ENCODE measurements at regions not wholly inside any gene's neighbourhood (a gene's known extent, or its start where the extent isn't known, plus 50 kb on each side); places are given as distances from the start of the nearest gene placed in this dataset.
"Not testable (repeated sequence)": the region's sequence is repeated elsewhere in the genome, so short reads cannot be mapped to it uniquely, and the experiment has no call there.

DNA sequence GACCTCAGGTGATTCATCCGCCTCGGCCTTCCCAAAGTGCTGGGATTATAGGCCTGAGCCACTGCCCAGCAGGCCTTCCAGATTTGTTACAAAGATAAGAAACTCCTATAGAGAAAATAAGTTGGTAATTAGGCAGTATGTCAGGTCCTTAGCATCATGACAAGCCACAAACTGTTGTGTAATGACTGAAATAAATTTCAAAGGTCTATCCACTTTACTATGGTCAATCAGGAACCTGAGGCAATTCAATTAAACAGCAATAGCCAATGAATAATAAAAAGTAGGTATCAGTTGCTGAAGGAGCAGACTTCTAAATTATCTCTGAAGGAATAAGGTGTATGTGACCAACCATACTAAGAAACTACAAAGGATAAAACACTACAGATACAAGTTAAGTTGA is 62.4 kb upstream of the ATIC start:
- Histone ChIP-seq H3F3A (replicated peaks; ENCODE audit: low read depth) (no peaks in the 10 kb centered on the region), H3K36me3 (ENCODE audit: insufficient read depth) (no peaks in the 10 kb centered on the region), H3K9me2 (ENCODE audit: insufficient read depth) (peaks cover 5% of the 10 kb centered on the region; the same call in 1 of the 2 replicates), H3K4me2 (no peak overlapping the region), H3K4me1 (ENCODE audit: insufficient read depth) (no peaks in the 10 kb centered on the region), H3K27ac (ENCODE audit: low read depth) (no peak overlapping the region), H3K79me2 (replicated peaks; ENCODE audit: insufficient read depth) (no peaks in the 10 kb centered on the region), H4K20me1 (replicated peaks; ENCODE audit: insufficient read depth) (no peaks in the 10 kb centered on the region), H3K27me3 (ENCODE audit: insufficient read depth) (no peaks in the 10 kb centered on the region), H2AFZ (no peak overlapping the region), H3K4me3 (no peak overlapping the region)
- no peak overlapping the region for H3K27ac Mint-ChIP-seq
- no peak for DNase-seq (ENCODE audit: low spot score)
- H3K4me1 Mint-ChIP-seq = no peaks in the 10 kb centered on the region
- TF ChIP-seq STAT1 (IDR thresholded peaks at IDR 0.05; ENCODE audit: unreplicated experiment) = no peak
- ATAC-seq = no peak
- peaks cover 49% of the 10 kb centered on the region for H3K9me3 Mint-ChIP-seq
- H3K4me3 Mint-ChIP-seq = no peak overlapping the region
- peaks cover 22% of the 10 kb centered on the region for H3K36me3 Mint-ChIP-seq (ENCODE audit: low read depth)
- peaks cover 4% of the 10 kb centered on the region for H3K27me3 Mint-ChIP-seq (ENCODE audit: insufficient read depth, low read depth, poor library complexity)

DNA sequence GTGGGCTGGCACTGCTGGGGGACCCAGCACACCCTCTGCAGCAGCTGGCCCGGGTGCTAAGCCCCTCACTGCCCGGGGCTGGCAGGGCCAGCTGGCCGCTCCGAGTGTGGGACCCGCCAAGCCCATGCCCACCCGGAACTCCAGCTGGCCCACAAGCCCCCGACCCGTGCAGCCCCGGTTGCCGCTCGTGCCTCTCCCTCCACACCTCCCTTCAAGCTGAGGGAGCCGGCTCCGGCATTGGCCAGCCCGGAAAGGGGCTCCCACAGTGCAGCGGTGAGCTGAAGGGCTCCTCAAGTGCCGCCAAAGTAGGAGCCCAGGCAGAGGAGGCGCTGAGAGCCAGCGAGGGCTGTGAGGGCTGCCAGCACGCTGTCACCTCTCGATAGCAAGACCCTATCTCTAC is 65.9 kb upstream of the ATIC start:
- not testable (repeated sequence) for H4K20me1 ChIP-seq (replicated peaks; ENCODE audit: insufficient read depth); H3K4me2 ChIP-seq; H3K9me2 ChIP-seq (ENCODE audit: insufficient read depth); H3K27ac Mint-ChIP-seq; H3K4me3 Mint-ChIP-seq; H3K4me1 Mint-ChIP-seq; ATAC-seq; H3K4me1 ChIP-seq (ENCODE audit: insufficient read depth); H3K36me3 ChIP-seq (ENCODE audit: insufficient read depth); H3K27me3 ChIP-seq (ENCODE audit: insufficient read depth); H3K27me3 Mint-ChIP-seq (ENCODE audit: insufficient read depth, low read depth, poor library complexity); H3F3A ChIP-seq (replicated peaks; ENCODE audit: low read depth); DNase-seq (ENCODE audit: low spot score); H3K79me2 ChIP-seq (replicated peaks; ENCODE audit: insufficient read depth); H3K4me3 ChIP-seq; H3K27ac ChIP-seq (ENCODE audit: low read depth); H2AFZ ChIP-seq
- Mint-ChIP-seq H3K36me3 (ENCODE audit: low read depth) (peaks cover 12% of the 10 kb centered on the region), H3K9me3 (peaks cover 22% of the 10 kb centered on the region)

DNA sequence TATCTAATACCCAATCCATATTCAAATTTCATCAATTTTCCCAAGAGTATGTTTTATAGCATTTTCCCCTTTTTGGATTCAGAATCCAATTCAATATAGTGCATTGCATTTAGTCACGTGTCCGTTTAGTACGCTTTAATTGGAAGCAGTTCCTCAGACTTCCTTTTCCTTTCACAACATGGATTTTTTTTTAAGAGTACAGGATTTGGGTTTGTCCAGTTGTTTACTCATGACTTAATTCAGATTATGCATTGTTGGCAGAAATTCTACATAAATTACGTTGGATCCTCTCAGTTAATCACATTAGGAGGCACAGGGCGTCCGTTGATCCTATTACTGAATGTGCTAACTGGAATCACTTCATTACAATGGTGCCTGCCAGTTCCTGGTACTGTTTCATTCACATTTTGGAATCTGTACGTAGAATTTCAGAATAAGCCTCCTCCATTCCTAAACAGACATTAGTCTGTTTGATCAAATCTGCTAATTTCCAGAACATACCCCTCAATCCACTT is 70.0 kb upstream of the ATIC start:
- Histone ChIP-seq H3K4me2 (no peak overlapping the region), H3K27me3 (ENCODE audit: insufficient read depth) (no peaks in the 10 kb centered on the region), H3K9me2 (ENCODE audit: insufficient read depth) (no peaks in the 10 kb centered on the region), H3F3A (replicated peaks; ENCODE audit: low read depth) (no peaks in the 10 kb centered on the region), H3K4me1 (ENCODE audit: insufficient read depth) (no peaks in the 10 kb centered on the region), H3K36me3 (ENCODE audit: insufficient read depth) (no peaks in the 10 kb centered on the region), H3K79me2 (replicated peaks; ENCODE audit: insufficient read depth) (no peaks in the 10 kb centered on the region), H2AFZ (peak overlapping the region; percentile 23; the same call in 1 of the 2 replicates), H3K4me3 (no peak overlapping the region), H4K20me1 (replicated peaks; ENCODE audit: insufficient read depth) (no peaks in the 10 kb centered on the region), H3K27ac (ENCODE audit: low read depth) (no peak overlapping the region)
- no peak overlapping the region for H3K4me3 Mint-ChIP-seq
- ATAC-seq (no peak), DNase-seq (ENCODE audit: low spot score) (no peak)
- H3K36me3 Mint-ChIP-seq (ENCODE audit: low read depth) = peaks cover 12% of the 10 kb centered on the region
- no peaks in the 10 kb centered on the region for H3K4me1 Mint-ChIP-seq
- no peak for TF ChIP-seq EZH2phosphoT487 (IDR thresholded peaks at IDR 0.05; ENCODE audit: unreplicated experiment)
- TF ChIP-seq NANOG (IDR thresholded peaks at IDR 0.05; ENCODE audit: borderline replicate concordance) = no peak
- TF ChIP-seq, protein P1, sequence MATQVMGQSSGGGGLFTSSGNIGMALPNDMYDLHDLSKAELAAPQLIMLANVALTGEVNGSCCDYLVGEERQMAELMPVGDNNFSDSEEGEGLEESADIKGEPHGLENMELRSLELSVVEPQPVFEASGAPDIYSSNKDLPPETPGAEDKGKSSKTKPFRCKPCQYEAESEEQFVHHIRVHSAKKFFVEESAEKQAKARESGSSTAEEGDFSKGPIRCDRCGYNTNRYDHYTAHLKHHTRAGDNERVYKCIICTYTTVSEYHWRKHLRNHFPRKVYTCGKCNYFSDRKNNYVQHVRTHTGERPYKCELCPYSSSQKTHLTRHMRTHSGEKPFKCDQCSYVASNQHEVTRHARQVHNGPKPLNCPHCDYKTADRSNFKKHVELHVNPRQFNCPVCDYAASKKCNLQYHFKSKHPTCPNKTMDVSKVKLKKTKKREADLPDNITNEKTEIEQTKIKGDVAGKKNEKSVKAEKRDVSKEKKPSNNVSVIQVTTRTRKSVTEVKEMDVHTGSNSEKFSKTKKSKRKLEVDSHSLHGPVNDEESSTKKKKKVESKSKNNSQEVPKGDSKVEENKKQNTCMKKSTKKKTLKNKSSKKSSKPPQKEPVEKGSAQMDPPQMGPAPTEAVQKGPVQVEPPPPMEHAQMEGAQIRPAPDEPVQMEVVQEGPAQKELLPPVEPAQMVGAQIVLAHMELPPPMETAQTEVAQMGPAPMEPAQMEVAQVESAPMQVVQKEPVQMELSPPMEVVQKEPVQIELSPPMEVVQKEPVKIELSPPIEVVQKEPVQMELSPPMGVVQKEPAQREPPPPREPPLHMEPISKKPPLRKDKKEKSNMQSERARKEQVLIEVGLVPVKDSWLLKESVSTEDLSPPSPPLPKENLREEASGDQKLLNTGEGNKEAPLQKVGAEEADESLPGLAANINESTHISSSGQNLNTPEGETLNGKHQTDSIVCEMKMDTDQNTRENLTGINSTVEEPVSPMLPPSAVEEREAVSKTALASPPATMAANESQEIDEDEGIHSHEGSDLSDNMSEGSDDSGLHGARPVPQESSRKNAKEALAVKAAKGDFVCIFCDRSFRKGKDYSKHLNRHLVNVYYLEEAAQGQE (IDR thresholded peaks at IDR 0.05; ENCODE audit: unreplicated experiment) = no peak
- TF ChIP-seq, protein P2, sequence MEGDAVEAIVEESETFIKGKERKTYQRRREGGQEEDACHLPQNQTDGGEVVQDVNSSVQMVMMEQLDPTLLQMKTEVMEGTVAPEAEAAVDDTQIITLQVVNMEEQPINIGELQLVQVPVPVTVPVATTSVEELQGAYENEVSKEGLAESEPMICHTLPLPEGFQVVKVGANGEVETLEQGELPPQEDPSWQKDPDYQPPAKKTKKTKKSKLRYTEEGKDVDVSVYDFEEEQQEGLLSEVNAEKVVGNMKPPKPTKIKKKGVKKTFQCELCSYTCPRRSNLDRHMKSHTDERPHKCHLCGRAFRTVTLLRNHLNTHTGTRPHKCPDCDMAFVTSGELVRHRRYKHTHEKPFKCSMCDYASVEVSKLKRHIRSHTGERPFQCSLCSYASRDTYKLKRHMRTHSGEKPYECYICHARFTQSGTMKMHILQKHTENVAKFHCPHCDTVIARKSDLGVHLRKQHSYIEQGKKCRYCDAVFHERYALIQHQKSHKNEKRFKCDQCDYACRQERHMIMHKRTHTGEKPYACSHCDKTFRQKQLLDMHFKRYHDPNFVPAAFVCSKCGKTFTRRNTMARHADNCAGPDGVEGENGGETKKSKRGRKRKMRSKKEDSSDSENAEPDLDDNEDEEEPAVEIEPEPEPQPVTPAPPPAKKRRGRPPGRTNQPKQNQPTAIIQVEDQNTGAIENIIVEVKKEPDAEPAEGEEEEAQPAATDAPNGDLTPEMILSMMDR (conservative IDR thresholded peaks at IDR 0.05; ENCODE audit: low read depth in 2 of 2) = no peak
- no peaks in the 10 kb centered on the region for H3K27me3 Mint-ChIP-seq (ENCODE audit: insufficient read depth, low read depth, poor library complexity)
- H3K27ac Mint-ChIP-seq = no peak overlapping the region
- H3K9me3 Mint-ChIP-seq = peaks cover 17% of the 10 kb centered on the region

Data from GM23338 (cell line).